ENCODE measurements at regions not wholly inside any gene's neighbourhood (a gene's known extent, or its start where the extent isn't known, plus 50 kb on each side); places are given as distances from the start of the nearest gene placed in this dataset.

GRCh38 chr1:84756001-84756400 lies 65.7 kb upstream of the SSX2IP start:
- TF ChIP-seq, protein P1, sequence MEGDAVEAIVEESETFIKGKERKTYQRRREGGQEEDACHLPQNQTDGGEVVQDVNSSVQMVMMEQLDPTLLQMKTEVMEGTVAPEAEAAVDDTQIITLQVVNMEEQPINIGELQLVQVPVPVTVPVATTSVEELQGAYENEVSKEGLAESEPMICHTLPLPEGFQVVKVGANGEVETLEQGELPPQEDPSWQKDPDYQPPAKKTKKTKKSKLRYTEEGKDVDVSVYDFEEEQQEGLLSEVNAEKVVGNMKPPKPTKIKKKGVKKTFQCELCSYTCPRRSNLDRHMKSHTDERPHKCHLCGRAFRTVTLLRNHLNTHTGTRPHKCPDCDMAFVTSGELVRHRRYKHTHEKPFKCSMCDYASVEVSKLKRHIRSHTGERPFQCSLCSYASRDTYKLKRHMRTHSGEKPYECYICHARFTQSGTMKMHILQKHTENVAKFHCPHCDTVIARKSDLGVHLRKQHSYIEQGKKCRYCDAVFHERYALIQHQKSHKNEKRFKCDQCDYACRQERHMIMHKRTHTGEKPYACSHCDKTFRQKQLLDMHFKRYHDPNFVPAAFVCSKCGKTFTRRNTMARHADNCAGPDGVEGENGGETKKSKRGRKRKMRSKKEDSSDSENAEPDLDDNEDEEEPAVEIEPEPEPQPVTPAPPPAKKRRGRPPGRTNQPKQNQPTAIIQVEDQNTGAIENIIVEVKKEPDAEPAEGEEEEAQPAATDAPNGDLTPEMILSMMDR (IDR thresholded peaks at IDR 0.05) = no peak
- TF ChIP-seq POLR2A (IDR thresholded peaks at IDR 0.05) = no peak

Data from Peyer's patch (tissue), 4 donors.